H1 (cell line): ENCODE measurements at regions not wholly inside any gene's neighbourhood (a gene's known extent, or its start where the extent isn't known, plus 50 kb on each side); places are given as distances from the start of the nearest gene placed in this dataset.

Experiments
- ASH2L ChIP-seq: fragments of 200-600, 300-600 bp; sonication (generic); IDR thresholded peaks from one replicate; pipeline ENCODE4 v1.7.1; 2017; ENCODE audit warnings: low read length
- FOSL1 ChIP-seq: IDR thresholded peaks from 2 replicates; pipeline ENCODE4 v1.6.1; 2011; ENCODE audit warnings: mild to moderate bottlenecking, low read depth, low read length, moderate library complexity; ENCODE audit not compliant: insufficient read depth
- POLR2A ChIP-seq, 2 experiments: IDR thresholded peaks; 1 replicate in 1 of 2; 2 replicates in 1 of 2; pipeline ENCODE4 v1.6.1; 2011; ENCODE audit warnings: low read depth in 2 of 2, low read length in 2 of 2, mild to moderate bottlenecking in 2 of 2; ENCODE audit errors: control extremely low read depth in 1 of 2
- RAD21 ChIP-seq, 2 experiments: IDR thresholded peaks in 1 of 2; conservative IDR thresholded peaks in 1 of 2; 2 replicates each; pipeline ENCODE4 v1.6.1; 2011; ENCODE audit warnings: low read depth in 2 of 2, low read length in 2 of 2, improper control_type of control experiment in 1 of 2, inconsistent platforms in 1 of 2, mild to moderate bottlenecking in 1 of 2, moderate library complexity in 1 of 2
- RFX5 ChIP-seq: IDR thresholded peaks from 2 replicates; pipeline ENCODE4 v1.6.1; 2011; ENCODE audit warnings: low read depth, low read length, improper control_type of control experiment, borderline replicate concordance

DNA sequence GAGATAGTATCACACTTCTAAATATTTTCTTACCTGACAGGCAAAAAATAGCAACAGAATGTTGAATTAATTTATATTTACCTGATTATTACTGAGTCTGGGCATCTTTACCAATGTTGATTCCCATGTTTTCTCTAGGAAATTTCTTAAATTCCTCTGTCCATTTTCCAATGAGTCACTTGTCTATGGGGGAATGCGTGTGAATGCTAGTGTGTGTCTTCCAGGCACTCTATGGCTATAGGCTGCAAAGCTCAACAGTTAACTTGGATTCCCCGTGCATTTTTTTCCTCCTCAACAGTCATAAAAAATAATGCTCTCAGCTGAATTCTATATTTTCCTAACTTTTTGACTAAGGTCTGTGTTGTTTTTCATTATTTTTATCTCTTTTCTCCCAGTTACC lies 1385.8 kb upstream of the FLRT2 start (continued):
- TF ChIP-seq FOSL1 (no peak), RAD21 (IDR thresholded peaks at IDR 0.05 in 1 of 2, conservative IDR thresholded peaks at IDR 0.05 in 1 of 2; ENCODE audit: low read depth in 2 of 2, low read length in 2 of 2) (no peak), POLR2A (IDR thresholded peaks at IDR 0.05; ENCODE audit: control extremely low read depth in 1 of 2, low read depth in 2 of 2, low read length in 2 of 2) (no peak), RFX5 (no peak), ASH2L (no peak)
